HG02870 (cell line): ENCODE measurements at regions not wholly inside any gene's neighbourhood (a gene's known extent, or its start where the extent isn't known, plus 50 kb on each side); places are given as distances from the start of the nearest gene placed in this dataset.

Source experiments
- ATAC-seq: cut with Tn5 transposase; IDR thresholded peaks from one replicate; pipeline ENCODE4 v1.9.1; 2021; ENCODE audit warnings: mild to moderate bottlenecking, moderate library complexity; ENCODE audit not compliant: unreplicated experiment

DNA sequence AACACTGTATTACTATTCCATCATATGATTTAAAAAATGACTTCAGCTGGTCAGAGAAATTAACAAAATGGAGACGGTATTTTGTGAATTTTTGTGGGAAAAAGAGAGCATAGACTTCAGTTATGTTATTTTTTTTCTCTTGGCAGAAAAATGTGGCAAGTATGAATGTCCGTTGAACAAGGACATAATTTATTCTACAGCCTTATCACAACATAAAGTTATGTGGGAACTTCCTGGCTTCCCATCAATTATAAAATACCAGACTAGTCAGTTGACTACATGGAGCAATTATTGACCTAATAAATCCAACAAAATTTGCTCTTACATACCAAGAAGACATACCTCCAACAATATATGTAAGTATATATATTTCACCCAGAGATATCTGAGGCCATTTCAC is 88.6 kb upstream of the PPP1R3A start:
- no peak for ATAC-seq

DNA sequence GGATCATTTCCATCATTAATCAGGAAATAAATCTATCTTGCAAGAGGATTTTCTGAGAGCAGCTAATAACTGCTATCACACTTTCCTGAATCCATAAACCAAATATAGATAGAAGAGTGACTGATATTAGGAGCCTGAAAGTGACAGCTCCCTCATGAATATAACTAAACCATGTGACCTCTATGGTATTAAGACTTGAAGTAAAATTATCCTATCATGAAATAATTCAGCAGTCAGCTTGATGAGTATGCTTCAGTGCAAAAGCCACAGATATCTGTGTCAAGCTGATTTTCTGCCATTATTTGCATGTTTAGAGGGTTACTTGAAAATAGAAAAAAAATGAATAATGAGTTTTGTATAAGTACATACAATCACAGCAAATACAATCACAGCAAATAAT is 80.1 kb upstream of the PPP1R3A start:
- ATAC-seq, result no peak

DNA sequence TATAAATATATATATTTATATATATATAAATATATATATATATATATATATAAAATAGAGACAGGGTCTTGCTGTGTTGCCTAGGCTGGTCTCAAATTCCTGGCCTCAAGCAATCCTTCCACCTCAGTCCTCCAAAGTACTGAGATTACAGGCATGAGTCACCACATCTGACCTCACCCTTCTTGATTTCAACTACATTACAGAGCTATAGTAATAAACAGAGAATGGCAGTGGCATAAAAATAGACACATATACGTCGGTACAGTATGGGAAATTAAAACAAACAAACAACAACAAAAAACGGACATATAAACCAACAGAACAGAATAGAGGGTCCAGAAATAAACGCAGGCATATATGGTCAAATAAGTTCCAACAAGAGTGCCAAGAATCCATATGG is 77.6 kb upstream of the PPP1R3A start:
- no peak for ATAC-seq

DNA sequence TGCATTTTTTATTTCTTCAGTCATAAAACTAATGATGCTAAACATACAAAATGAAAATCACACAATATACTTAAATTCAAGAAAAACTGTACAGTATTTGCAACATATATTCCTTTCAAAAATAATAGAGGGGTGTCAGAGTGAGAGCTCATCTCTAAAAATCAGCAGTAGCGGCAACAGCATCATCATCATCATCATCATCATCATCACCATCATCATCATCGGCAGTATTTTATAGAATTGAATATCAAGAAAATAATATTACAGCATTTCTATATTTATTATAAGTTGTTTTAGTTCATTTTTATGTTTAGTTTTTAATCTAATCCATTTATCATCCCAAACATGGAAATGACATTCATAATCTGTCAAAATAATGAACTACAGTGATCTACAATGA is 67.4 kb upstream of the PPP1R3A start:
- ATAC-seq, result no peak

DNA sequence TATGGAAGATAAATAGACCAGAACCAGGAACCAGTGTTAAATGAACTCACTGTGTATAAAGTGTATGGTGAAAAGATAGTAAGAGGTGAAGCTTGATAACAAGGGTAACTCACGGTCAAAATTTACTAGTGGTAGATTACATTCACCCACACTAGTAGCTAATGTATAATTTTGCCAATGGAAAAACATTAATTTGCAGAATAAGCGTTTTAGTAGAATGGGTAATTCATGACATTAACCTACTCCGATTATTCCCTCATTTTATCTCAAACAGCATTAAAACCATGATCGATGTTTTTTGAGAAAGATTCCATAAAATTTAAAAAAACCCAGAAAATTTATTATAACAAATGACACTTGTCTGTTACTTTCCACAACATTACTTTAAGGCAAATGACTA is 57.7 kb upstream of the PPP1R3A start:
- no peak for ATAC-seq

DNA sequence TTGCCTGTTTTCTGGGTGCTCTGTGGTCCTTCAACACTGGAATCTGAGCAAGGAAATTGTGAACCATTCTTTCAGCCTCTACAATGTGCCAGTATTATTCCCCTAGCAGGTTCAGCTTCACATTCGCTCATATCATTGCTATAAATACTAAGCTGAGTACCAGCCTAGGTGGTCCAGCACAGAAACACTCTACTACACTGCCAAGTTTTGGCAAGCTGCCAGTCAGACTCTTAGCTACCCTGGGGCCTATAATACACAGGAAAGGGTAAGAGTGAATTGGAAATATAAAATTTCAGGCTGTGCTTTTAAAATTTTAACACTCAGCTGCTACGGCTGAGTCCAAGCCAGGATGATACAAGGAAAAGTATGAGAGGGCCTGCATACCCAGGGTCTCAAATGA is 49.9 kb upstream of the PPP1R3A start:
- ATAC-seq, result no peak
